CD14-positive monocyte (primary cell): ENCODE measurements at regions not wholly inside any gene's neighbourhood (a gene's known extent, or its start where the extent isn't known, plus 50 kb on each side); places are given as distances from the start of the nearest gene placed in this dataset.

Source experiments
- DNase-seq, 3 donors: peaks; one replicate each; pipeline ENCODE4 v3.0.0-alpha.2; 2011 to 2022
- H2AFZ ChIP-seq: 2 replicates; pipeline ENCODE4 v1.6.0; 2012; ENCODE audit warnings: mild to moderate bottlenecking, low read depth, low read length, inconsistent platforms; ENCODE audit not compliant: insufficient read depth, poor library complexity, severe bottlenecking
- H3K27ac ChIP-seq, 2 donors: 1 replicate in 1 of 2; 2 replicates in 1 of 2; pipeline ENCODE4 v1.5.1; 2012 to 2013; ENCODE audit warnings: low read length in 2 of 2, control low read depth in 1 of 2, inconsistent platforms in 1 of 2, low read depth in 1 of 2, mild to moderate bottlenecking in 1 of 2
- H3K27me3 ChIP-seq, 2 donors: one replicate each; pipeline versions ENCODE4 v1.6.0 to v1.6.1; 2011 to 2013; ENCODE audit warnings: low read length in 2 of 2; ENCODE audit not compliant: control insufficient read depth in 2 of 2, insufficient read depth in 2 of 2
- H3K36me3 ChIP-seq, 2 donors: replicated peaks in 1 of 2; 1 replicate in 1 of 2; 2 replicates in 1 of 2; pipeline versions ENCODE4 v1.5.1 to v1.6.1; 2012 to 2013; ENCODE audit warnings: low read length in 2 of 2, control low read depth in 1 of 2, inconsistent platforms in 1 of 2, mild to moderate bottlenecking in 1 of 2; ENCODE audit not compliant: insufficient read depth in 2 of 2, control insufficient read depth in 1 of 2
- H3K4me1 ChIP-seq, 2 donors: 1 replicate in 1 of 2; 2 replicates in 1 of 2; pipeline versions ENCODE4 v1.5.1 to v1.6.1; 2012 to 2013; ENCODE audit warnings: low read length in 2 of 2, control low read depth in 1 of 2, inconsistent platforms in 1 of 2, mild to moderate bottlenecking in 1 of 2, moderate library complexity in 1 of 2; ENCODE audit not compliant: insufficient read depth in 2 of 2, control insufficient read depth in 1 of 2
- H3K4me2 ChIP-seq: replicated peaks from 2 replicates; pipeline ENCODE3; 2012; ENCODE audit warnings: low read length, moderate library complexity, mild to moderate bottlenecking; ENCODE audit not compliant: poor library complexity, severe bottlenecking; ENCODE audit errors: extremely low read depth
- H3K4me3 ChIP-seq, 3 experiments: fragments of 200-600 bp in 1 of 3; sonication (generic) in 1 of 3; replicated peaks in 1 of 3; 1 replicate in 2 of 3; 2 replicates in 1 of 3; pipeline ENCODE4 v1.5.1; 2011 to 2013; ENCODE audit warnings: low read length in 3 of 3, mild to moderate bottlenecking in 3 of 3, control low read depth in 2 of 3, low read depth in 2 of 3, inconsistent platforms in 1 of 3, moderate library complexity in 1 of 3
- H3K79me2 ChIP-seq: 2 replicates; pipeline ENCODE4 v1.6.0; 2012; ENCODE audit warnings: mild to moderate bottlenecking, control low read depth, inconsistent platforms, low read length, moderate library complexity; ENCODE audit not compliant: insufficient read depth
- H3K9ac ChIP-seq: 2 replicates; pipeline ENCODE4 v1.6.0; 2017; ENCODE audit warnings: low read length, mild to moderate bottlenecking; ENCODE audit not compliant: insufficient read depth, poor library complexity, severe bottlenecking
- H3K9me3 ChIP-seq, 2 donors: replicated peaks in 1 of 2; 1 replicate in 1 of 2; 2 replicates in 1 of 2; pipeline versions ENCODE4 v1.5.1 to v1.6.1; 2012 to 2013; ENCODE audit warnings: low read length in 2 of 2, control low read depth in 1 of 2; ENCODE audit not compliant: control insufficient read depth in 1 of 2, insufficient read depth in 1 of 2
- H4K20me1 ChIP-seq: 2 replicates; pipeline ENCODE4 v1.6.0; 2012; ENCODE audit warnings: mild to moderate bottlenecking, low read length, control low read depth, moderate library complexity; ENCODE audit not compliant: insufficient read depth
- H3K27ac Mint-ChIP-seq, 7 donors: one replicate each; pipeline ENCODE4 v1.8.0; 2020; ENCODE audit warnings: mild to moderate bottlenecking in 7 of 7, mixed read lengths in 7 of 7, moderate library complexity in 6 of 7, inconsistent platforms in 2 of 7
- H3K27me3 Mint-ChIP-seq, 3 donors: one replicate each; pipeline ENCODE4 v1.8.0; 2021 to 2022; ENCODE audit warnings: low read depth in 3 of 3, mild to moderate bottlenecking in 3 of 3, mixed read lengths in 3 of 3, moderate library complexity in 3 of 3, inconsistent platforms in 1 of 3
- H3K36me3 Mint-ChIP-seq, 2 donors: one replicate each; pipeline ENCODE4 v1.8.0; 2020; ENCODE audit warnings: mixed read lengths in 2 of 2, inconsistent platforms in 1 of 2, mild to moderate bottlenecking in 1 of 2
- H3K4me1 Mint-ChIP-seq: one replicate; pipeline ENCODE4 v1.8.0; 2020; ENCODE audit warnings: mild to moderate bottlenecking, mixed read lengths
- H3K4me3 Mint-ChIP-seq, 2 donors: one replicate each; pipeline ENCODE4 v1.8.0; 2020; ENCODE audit warnings: mild to moderate bottlenecking in 2 of 2, mixed read lengths in 2 of 2, moderate library complexity in 1 of 2
- H3K9me3 Mint-ChIP-seq, 7 donors: one replicate each; pipeline ENCODE4 v1.8.0; 2020 to 2022; ENCODE audit warnings: mixed read lengths in 7 of 7, mild to moderate bottlenecking in 6 of 7, moderate library complexity in 6 of 7, inconsistent platforms in 2 of 7
- whole genome bisulfite sequencing: methylation state at CpG from one replicate; pipeline ENCODE4 v1.1.5; 2013; ENCODE audit warnings: missing lambda C conversion rate; ENCODE audit not compliant: insufficient coverage; 5-methylcytosine and 5-hydroxymethylcytosine counted together
- intact Hi-C, 2 donors: fragments of 100-400 bp; cut with micrococcal nuclease; formaldehyde crosslinking; loops; one replicate each; pipeline versions ENCODE4 v1.15.0 to v1.15.1; 2023
- TF ChIP-seq, protein P1 (sequence below): fragments of 200-600 bp; IDR thresholded peaks from one replicate; pipeline ENCODE4 v1.8.0; 2022; ENCODE audit warnings: antibody characterized with exemption, mild to moderate bottlenecking

- no peaks in the 10 kb centered on the region for H3K79me2 ChIP-seq
- DNase-seq, result no peak
- no peaks in the 10 kb centered on the region for H3K9me3 ChIP-seq
- H3K4me3 ChIP-seq, result no peak overlapping the region
- TF ChIP-seq, protein P1, sequence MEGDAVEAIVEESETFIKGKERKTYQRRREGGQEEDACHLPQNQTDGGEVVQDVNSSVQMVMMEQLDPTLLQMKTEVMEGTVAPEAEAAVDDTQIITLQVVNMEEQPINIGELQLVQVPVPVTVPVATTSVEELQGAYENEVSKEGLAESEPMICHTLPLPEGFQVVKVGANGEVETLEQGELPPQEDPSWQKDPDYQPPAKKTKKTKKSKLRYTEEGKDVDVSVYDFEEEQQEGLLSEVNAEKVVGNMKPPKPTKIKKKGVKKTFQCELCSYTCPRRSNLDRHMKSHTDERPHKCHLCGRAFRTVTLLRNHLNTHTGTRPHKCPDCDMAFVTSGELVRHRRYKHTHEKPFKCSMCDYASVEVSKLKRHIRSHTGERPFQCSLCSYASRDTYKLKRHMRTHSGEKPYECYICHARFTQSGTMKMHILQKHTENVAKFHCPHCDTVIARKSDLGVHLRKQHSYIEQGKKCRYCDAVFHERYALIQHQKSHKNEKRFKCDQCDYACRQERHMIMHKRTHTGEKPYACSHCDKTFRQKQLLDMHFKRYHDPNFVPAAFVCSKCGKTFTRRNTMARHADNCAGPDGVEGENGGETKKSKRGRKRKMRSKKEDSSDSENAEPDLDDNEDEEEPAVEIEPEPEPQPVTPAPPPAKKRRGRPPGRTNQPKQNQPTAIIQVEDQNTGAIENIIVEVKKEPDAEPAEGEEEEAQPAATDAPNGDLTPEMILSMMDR, result no peak
- no peaks in the 10 kb centered on the region for H3K4me1 Mint-ChIP-seq
- H3K36me3 Mint-ChIP-seq, result no peaks in the 10 kb centered on the region
- no CpG with 5 or more reads among the region's 2 CpGs for WGBS
- peaks cover 0 to 3% (median 0%) of the 10 kb centered on the region in 7 donors for H3K9me3 Mint-ChIP-seq
- H4K20me1 ChIP-seq, result no peaks in the 10 kb centered on the region
- H3K27ac Mint-ChIP-seq, result no peak overlapping the region
- H3K4me3 Mint-ChIP-seq, result no peak overlapping the region
- H3K9ac ChIP-seq, result no peak overlapping the region
- H3K27me3 Mint-ChIP-seq, result peaks cover 4 to 8% (median 7%) of the 10 kb centered on the region in 3 donors
- H3K4me2 ChIP-seq, result no peak overlapping the region
- H3K4me1 ChIP-seq, result no peaks in the 10 kb centered on the region
- no peaks in the 10 kb centered on the region for H3K36me3 ChIP-seq
- no peaks in the 10 kb centered on the region for H3K27me3 ChIP-seq
- no peak overlapping the region for H3K27ac ChIP-seq
- intact Hi-C loops, result no loop called here
- no peak overlapping the region for H2AFZ ChIP-seq
Observed at GRCh38 chr11:32002311-32002710, 88.6 kb upstream of the RCN1 start.

GRCh38 chr11:31997955-31998354, 92.9 kb upstream of the RCN1 start:
- H3K27me3 Mint-ChIP-seq, result peaks cover 2 to 6% (median 5%) of the 10 kb centered on the region in 3 donors
- no peak for DNase-seq
- H3K4me3 ChIP-seq, result no peak overlapping the region
- TF ChIP-seq, protein P1, result no peak
- H3K9me3 ChIP-seq, result no peaks in the 10 kb centered on the region
- intact Hi-C loops, result no loop called here
- no peaks in the 10 kb centered on the region for H4K20me1 ChIP-seq
- H3K27ac Mint-ChIP-seq, result no peak overlapping the region
- no peak overlapping the region for H3K27ac ChIP-seq
- no peak overlapping the region for H2AFZ ChIP-seq
- no peak overlapping the region for H3K4me3 Mint-ChIP-seq
- no peaks in the 10 kb centered on the region for H3K79me2 ChIP-seq
- H3K4me2 ChIP-seq, result no peak overlapping the region
- no peak overlapping the region for H3K9ac ChIP-seq
- no peaks in the 10 kb centered on the region for H3K36me3 ChIP-seq
- no CpG with 5 or more reads among the region's 2 CpGs for WGBS
- H3K36me3 Mint-ChIP-seq, result no peaks in the 10 kb centered on the region
- H3K27me3 ChIP-seq, result no peaks in the 10 kb centered on the region
- peaks cover 2% of the 10 kb centered on the region for H3K4me1 Mint-ChIP-seq
- peaks cover 0 to 3% (median 0%) of the 10 kb centered on the region in 7 donors for H3K9me3 Mint-ChIP-seq
- no peaks in the 10 kb centered on the region for H3K4me1 ChIP-seq
